Psoas muscle (tissue), 7 donors: ENCODE measurements at regions not wholly inside any gene's neighbourhood (a gene's known extent, or its start where the extent isn't known, plus 50 kb on each side); places are given as distances from the start of the nearest gene placed in this dataset.

Experiments used
- ATAC-seq, 4 donors: fragments of 200-7000 bp; cut with Tn5 transposase; one replicate each; pipeline ENCODE4 v1.9.1; 2020; ENCODE audit warnings: moderate library complexity in 3 of 4, mild to moderate bottlenecking in 2 of 4
- DNase-seq, 2 donors: peaks; one replicate each; pipeline ENCODE4 v3.0.0-alpha.2; 2020
- H3K27ac ChIP-seq: fragments of 200-600 bp; one replicate; pipeline ENCODE4 v1.8.0; 2022
- H3K27me3 ChIP-seq, 3 donors: fragments of 200-600 bp in 1 of 3; one replicate each; pipeline versions ENCODE4 v1.6.1 to v1.8.0; 2013 to 2022; ENCODE audit warnings: low read length in 2 of 3, mild to moderate bottlenecking in 2 of 3, moderate library complexity in 1 of 3; ENCODE audit not compliant: insufficient read depth in 3 of 3
- H3K36me3 ChIP-seq, 2 donors: fragments of 200-600 bp in 1 of 2; one replicate each; pipeline versions ENCODE4 v1.6.1 to v1.8.0; 2013 to 2022; ENCODE audit warnings: low read depth in 1 of 2, mild to moderate bottlenecking in 1 of 2, moderate library complexity in 1 of 2; ENCODE audit not compliant: insufficient read depth in 1 of 2
- H3K4me1 ChIP-seq: fragments of 200-600 bp; one replicate; pipeline ENCODE4 v1.8.0; 2022
- H3K4me3 ChIP-seq: fragments of 200-600 bp; one replicate; pipeline ENCODE4 v1.8.0; 2022; ENCODE audit warnings: mild to moderate bottlenecking
- H3K9me3 ChIP-seq: fragments of 200-600 bp; one replicate; pipeline ENCODE4 v1.8.0; 2022
- CTCF ChIP-seq: fragments of 200-600 bp; IDR thresholded peaks from one replicate; pipeline ENCODE4 v1.8.0; 2022; ENCODE audit warnings: antibody characterized with exemption
- WGBS, 3 donors: extraction: QIAGEN DNeasy Blood & Tissue Kit; methylation state at CpG; one replicate each; pipeline versions ENCODE4 v1.1.6 to v1.1.7; 2013; 5-methylcytosine and 5-hydroxymethylcytosine counted together
- intact Hi-C, 2 donors: fragments of 100-400 bp; cut with DNase I; formaldehyde crosslinking; loops; one replicate each; pipeline versions ENCODE4 v1.11.0 to v1.14.2; 2022
- donor health status: healthy with polysubstance abuse.
- donor health status: DM: no; HTN: no; CAD: no; lungs with moderate emphysema.
- donor health status: Bipolar disorder and iron deficiency.
- donor health status: healthy.
- donor health status: DM: yes; HTN: yes; CAD: no.
- donor health status: DM: no; HTN: no; CAD: no.
- donor health status: DM: yes; HTN: yes; CAD: no.

DNA sequence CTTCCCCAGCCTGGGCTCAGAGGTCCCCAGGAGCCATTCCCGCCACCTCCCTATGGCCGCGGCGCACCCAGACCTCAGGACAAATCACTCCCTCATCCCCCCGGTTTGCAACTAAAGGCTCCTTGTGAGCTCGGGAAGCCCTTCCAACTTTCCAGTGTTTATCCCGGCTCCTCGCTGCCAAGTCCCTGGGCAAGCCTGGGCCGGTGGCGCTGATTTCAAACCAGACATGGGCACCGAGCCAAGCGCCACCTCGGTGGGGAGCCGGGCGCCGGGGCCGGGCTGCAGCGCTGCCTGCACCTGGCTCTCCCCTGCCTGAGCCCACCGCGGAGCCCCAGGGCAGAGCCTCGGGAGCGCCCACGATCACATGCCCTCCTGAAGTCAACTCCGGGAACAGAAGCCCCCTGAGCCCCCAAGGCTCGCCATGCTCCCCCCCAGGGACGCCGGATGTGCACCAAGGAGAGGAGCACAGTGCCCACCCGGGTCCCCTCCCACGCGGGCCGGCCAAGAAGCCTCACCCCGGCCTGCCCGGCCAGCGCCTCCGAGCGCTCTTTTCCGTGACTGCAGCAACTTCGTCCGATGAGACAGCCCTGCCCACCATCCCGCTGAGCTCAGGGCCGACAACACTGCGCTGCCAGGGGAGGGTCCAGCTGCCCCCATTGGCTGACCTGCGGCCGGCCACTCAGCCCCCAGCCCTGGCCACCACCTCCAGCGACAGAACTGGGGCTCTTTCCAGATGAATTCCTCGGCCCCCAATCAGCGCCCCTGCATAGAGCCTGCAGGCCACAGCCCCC, 50.0 kb downstream of the NCOR2 start:
- H3K9me3 ChIP-seq, result no peaks in the 10 kb centered on the region
- peak overlapping the region; percentile 97 for H3K27ac ChIP-seq
- peaks cover 77% of the 10 kb centered on the region for H3K4me1 ChIP-seq
- no peaks in the 10 kb centered on the region for H3K27me3 ChIP-seq
- H3K4me3 ChIP-seq, result peak overlapping the region; percentile 79
- peak; percentile 69 to 84 for DNase-seq
- H3K36me3 ChIP-seq, result no peaks in the 10 kb centered on the region
- no peak for TF ChIP-seq CTCF
- intact Hi-C loops, result loop anchor here (2.0 to 10.0 kb wide), 5 partner anchors 50 to 235 kb away; partner anchors contain the start of gene NCOR2 (in 2 of the 2)
- WGBS, 3 donors, result 2 to 4% (median 4%) methylated on average over 39 to 47 of the region's 47 CpGs
- peak; percentile 8 to 45 (median 26) for ATAC-seq

- Histone ChIP-seq H3K9me3 (no peaks in the 10 kb centered on the region), H3K4me3 (peak overlapping the region; percentile 79), H3K27me3 (no peaks in the 10 kb centered on the region), H3K27ac (peak overlapping the region; percentile 97), H3K36me3 (no peaks in the 10 kb centered on the region), H3K4me1 (peaks cover 72% of the 10 kb centered on the region)
- ATAC-seq (no peak), DNase-seq (no peak)
- intact Hi-C loops, result loop anchor here (2.0 to 10.0 kb wide), 5 partner anchors 50 to 235 kb away; partner anchors contain the start of gene NCOR2 (in 2 of the 2)
- no peak for TF ChIP-seq CTCF
- WGBS, 3 donors, result 32 to 45% (median 38%) methylated on average over 6 of the region's 6 CpGs
Observed at GRCh38 chr12:124516850-124517249, 50.6 kb downstream of the NCOR2 start.

GRCh38 chr12:124515981-124516380, 51.4 kb downstream of the NCOR2 start:
- H3K27me3 ChIP-seq, result no peaks in the 10 kb centered on the region
- ATAC-seq (peak; percentile 60 to 72 (median 68)), DNase-seq (peak; percentile 79 to 90)
- 16 to 36% (median 18%) methylated on average over 14 to 15 of the region's 15 CpGs for WGBS, 3 donors
- intact Hi-C loops, result loop anchor here (2.0 to 10.0 kb wide), 5 partner anchors 51 to 236 kb away; partner anchors contain the start of gene NCOR2 (in 2 of the 2)
- peaks cover 77% of the 10 kb centered on the region for H3K4me1 ChIP-seq
- peak overlapping the region; percentile 97 for H3K27ac ChIP-seq
- no peak for TF ChIP-seq CTCF
- H3K9me3 ChIP-seq, result no peaks in the 10 kb centered on the region
- no peaks in the 10 kb centered on the region for H3K36me3 ChIP-seq
- H3K4me3 ChIP-seq, result peak overlapping the region; percentile 79

DNA sequence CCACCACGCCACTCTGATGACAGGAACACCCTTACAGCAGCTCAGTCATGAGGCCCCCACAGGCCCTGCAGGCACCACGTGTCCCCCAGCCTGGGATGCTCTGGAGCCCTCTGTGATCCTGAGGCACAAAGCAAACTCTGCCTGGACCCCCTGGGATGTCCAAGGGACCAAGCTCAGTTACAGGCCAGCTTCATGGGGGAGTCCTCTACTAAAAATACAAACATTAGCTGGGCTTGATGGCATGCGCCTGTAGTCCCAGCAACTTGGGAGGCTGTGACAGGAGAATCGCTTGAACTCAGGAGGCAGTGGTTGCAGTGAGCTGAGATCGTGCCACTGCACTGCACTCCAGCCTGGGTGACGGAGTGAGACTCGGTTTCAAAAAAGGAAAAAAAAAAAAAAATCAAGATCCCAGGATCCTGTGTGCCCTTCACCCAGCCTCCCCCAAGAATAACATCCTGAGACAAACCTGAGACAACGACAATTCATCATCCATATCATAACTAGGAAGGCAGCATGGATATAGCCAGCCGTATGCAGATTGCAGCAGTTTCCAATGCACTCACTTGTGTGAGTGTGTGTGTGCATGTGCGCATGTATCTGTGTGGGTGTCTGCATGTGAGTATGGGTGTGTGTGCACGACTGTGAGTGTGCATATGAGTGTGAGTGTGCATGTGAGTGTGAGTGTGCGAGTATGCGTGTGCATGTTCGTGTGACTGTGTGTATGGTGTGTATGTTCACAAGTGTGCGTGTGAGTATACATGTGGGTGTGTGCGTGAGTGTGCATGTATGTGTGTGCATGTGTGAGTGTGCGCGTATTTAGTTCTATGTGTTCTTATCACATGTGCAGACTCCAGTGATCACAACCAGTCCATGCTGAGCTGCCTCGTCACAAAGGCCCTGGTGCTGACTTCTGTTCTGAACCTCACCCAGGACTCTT, 52.1 kb downstream of the NCOR2 start:
- 81 to 82% (median 82%) methylated on average over 19 of the region's 19 CpGs for WGBS, 3 donors
- peak overlapping the region; percentile 97 for H3K27ac ChIP-seq
- DNase-seq (no peak), ATAC-seq (peak in 1 of 4 donors; percentile 0)
- no peaks in the 10 kb centered on the region for H3K9me3 ChIP-seq
- H3K4me3 ChIP-seq, result peak overlapping the region; percentile 79
- H3K36me3 ChIP-seq, result no peaks in the 10 kb centered on the region
- no peaks in the 10 kb centered on the region for H3K27me3 ChIP-seq
- TF ChIP-seq CTCF, result no peak
- peaks cover 78% of the 10 kb centered on the region for H3K4me1 ChIP-seq
- intact Hi-C loops, result loop anchor here (5.0 to 10.0 kb wide), 6 partner anchors 52 to 252 kb away; partner anchors contain the start of gene NCOR2 (in 2 of the 2)
